AG04450 (cell line): ENCODE measurements at regions not wholly inside any gene's neighbourhood (a gene's known extent, or its start where the extent isn't known, plus 50 kb on each side); places are given as distances from the start of the nearest gene placed in this dataset.

Experiments used
- CTCF ChIA-PET: fragments of 300-600, 350-600 bp; formaldehyde crosslinking; extraction: SDS; loops from one replicate; lab custom pipeline; 2022; ENCODE audit warnings: antibody characterized with exemption, inconsistent platforms; lab: Charles Lee
- POLR2A ChIA-PET: fragments of 350-600 bp; formaldehyde crosslinking; extraction: SDS; loops from one replicate; lab custom pipeline; 2021; ENCODE audit warnings: antibody characterized with exemption, inconsistent platforms; lab: Yijun Ruan, JAX
- DNase-seq: peaks from one replicate; pipeline ENCODE4 v3.0.0-alpha.2; 2011; ENCODE audit warnings: low read depth, low spot score
- H3K27ac ChIP-seq: one replicate; pipeline ENCODE4 v1.5.1; 2012; ENCODE audit warnings: low read depth, low read length, control low read depth
- H3K27me3 ChIP-seq: one replicate; pipeline ENCODE4 v1.6.0; 2012; ENCODE audit warnings: low read length; ENCODE audit not compliant: control insufficient read depth, insufficient read depth
- H3K4me3 ChIP-seq: 2 replicates; pipeline ENCODE4 v1.5.1; 2011; ENCODE audit warnings: mild to moderate bottlenecking, low read depth, low read length, control low read depth
- H3K9me3 ChIP-seq: 2 replicates; pipeline ENCODE4 v1.5.1; 2012; ENCODE audit warnings: low read length; ENCODE audit not compliant: control insufficient read depth, insufficient read depth
- TF ChIP-seq, protein P1 (sequence below): IDR thresholded peaks from 2 replicates; pipeline ENCODE4 v1.5.1; 2011; ENCODE audit warnings: low read depth, low read length, control low read depth, inconsistent platforms

DNA sequence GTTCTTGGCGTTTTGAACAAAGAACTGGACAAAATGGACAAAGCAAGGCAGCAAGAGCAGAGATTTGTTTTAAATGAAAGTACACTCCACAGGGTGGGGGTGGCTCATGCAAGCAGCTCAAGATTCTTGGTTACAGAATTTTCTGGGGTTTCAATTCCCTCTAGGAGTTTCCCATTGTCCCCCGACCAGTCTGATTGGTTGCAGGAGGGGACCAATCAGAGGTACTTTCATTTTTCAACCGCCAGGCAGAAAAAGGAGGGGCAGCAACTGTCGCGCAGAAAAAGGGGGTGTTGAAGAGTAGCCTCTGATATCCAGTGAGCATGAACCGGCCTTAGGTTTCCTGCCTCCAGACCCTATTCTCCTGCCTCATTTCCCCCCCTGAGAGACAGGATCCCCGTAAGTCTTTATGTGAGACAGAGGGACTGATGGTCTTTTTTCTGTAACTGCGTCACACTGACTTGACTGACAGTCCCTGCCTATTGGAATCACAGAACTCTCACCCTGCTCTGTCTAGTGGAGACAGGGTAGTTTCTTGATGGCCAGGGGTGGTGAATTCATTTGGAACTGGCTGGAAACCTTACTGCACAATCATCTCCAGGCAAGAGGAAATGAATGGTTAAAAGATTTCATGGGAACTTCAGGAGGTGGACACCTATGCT, 59.4 kb upstream of the ALOX12 start:
- ChIA-PET POLR2A (no interaction called here), CTCF (interaction anchor here (1.2 to 1.4 kb wide), 2 partner anchors 10 to 26 kb away, joined by 3 to 8 read pairs; no protein-coding TSS in a partner anchor)
- no peak for DNase-seq
- Histone ChIP-seq H3K27ac (no peak overlapping the region), H3K27me3 (no peaks in the 10 kb centered on the region), H3K9me3 (no peaks in the 10 kb centered on the region), H3K4me3 (peak overlapping the region; percentile 34; the same call in 1 of the 2 replicates)
- TF ChIP-seq, protein P1, sequence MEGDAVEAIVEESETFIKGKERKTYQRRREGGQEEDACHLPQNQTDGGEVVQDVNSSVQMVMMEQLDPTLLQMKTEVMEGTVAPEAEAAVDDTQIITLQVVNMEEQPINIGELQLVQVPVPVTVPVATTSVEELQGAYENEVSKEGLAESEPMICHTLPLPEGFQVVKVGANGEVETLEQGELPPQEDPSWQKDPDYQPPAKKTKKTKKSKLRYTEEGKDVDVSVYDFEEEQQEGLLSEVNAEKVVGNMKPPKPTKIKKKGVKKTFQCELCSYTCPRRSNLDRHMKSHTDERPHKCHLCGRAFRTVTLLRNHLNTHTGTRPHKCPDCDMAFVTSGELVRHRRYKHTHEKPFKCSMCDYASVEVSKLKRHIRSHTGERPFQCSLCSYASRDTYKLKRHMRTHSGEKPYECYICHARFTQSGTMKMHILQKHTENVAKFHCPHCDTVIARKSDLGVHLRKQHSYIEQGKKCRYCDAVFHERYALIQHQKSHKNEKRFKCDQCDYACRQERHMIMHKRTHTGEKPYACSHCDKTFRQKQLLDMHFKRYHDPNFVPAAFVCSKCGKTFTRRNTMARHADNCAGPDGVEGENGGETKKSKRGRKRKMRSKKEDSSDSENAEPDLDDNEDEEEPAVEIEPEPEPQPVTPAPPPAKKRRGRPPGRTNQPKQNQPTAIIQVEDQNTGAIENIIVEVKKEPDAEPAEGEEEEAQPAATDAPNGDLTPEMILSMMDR, result no peak

DNA sequence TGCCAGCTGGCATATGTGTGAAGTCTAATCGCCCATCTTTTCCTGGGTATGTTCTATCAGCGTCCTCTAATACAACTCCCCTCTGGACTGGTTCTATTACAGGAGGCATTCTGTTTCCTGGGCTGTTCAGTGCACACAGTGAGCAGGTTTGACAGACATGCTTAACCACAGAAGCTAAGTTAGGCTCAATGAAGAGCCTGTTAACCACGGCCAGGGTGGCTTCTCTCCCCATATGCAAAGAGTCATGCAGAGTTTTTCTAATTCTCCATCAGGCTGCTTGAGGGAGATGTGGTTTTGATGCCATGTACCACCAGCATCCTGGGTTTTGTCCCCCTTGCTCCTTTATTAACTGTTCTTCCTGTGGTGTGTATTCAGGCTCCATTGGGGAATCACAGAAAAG, 57.2 kb upstream of the ALOX12 start:
- H3K9me3 ChIP-seq, result no peaks in the 10 kb centered on the region
- DNase-seq, result no peak
- CTCF ChIA-PET, result interaction anchor here (0.9 kb wide), 1 partner anchor 28 kb away, joined by 3 read pairs; no protein-coding TSS in a partner anchor
- H3K4me3 ChIP-seq, result no peak overlapping the region
- POLR2A ChIA-PET, result no interaction called here
- no peak overlapping the region for H3K27ac ChIP-seq
- peaks cover 3% of the 10 kb centered on the region for H3K27me3 ChIP-seq
- TF ChIP-seq, protein P1, result no peak

DNA sequence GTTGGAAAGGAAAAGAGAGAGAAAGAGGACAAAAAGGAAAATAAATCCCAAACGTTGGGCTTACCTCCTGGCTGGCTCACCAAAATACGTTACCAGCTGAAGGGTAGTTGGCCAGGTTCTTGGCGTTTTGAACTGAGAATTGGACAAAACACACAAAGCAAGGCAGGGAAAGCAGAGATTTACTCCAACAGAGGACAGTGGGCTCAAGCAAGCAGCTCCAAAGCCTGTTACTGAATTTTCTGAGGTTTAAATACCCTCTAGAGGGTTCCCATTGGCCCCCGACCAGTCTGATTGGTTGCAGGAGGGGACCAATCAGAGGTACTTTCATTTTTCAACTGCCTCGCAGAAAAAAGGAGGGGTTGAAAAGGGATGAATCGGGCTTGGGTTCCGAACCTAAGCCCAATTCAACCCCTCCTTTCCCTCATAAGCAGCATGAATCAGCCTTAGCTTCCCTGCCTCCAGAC, 55.6 kb upstream of the ALOX12 start:
- Histone ChIP-seq H3K9me3 (no peaks in the 10 kb centered on the region), H3K4me3 (no peak overlapping the region), H3K27ac (no peak overlapping the region), H3K27me3 (peaks cover 3% of the 10 kb centered on the region)
- no peak for DNase-seq
- ChIA-PET CTCF (interaction anchor here (1.5 to 2.1 kb wide), 2 partner anchors 26 to 29 kb away, joined by 3 to 5 read pairs; no protein-coding TSS in a partner anchor), POLR2A (no interaction called here)
- TF ChIP-seq, protein P1, result no peak

DNA sequence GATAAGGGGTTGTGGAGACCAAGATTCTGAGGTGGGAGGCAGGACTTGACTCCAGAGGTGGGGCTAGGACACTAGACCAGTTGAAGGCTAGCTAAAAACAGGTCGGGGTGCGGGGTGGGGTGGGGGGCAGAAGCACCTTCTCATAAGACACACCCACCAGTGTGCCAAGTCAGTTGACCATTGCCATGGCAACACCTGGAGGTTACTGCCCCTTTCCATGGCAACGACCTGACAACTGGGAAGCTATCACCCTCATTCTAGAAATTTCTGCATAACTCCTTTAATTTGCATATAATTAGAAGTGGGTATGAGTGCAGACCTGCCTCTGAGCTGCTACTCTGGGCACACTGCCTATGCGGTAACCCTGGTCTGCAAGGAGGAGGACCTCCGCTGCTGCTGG, 53.9 kb upstream of the ALOX12 start:
- Histone ChIP-seq H3K27me3 (peaks cover 3% of the 10 kb centered on the region), H3K4me3 (no peak overlapping the region), H3K27ac (no peak overlapping the region), H3K9me3 (no peaks in the 10 kb centered on the region)
- no peak for DNase-seq
- ChIA-PET POLR2A (no interaction called here), CTCF (no interaction called here)
- TF ChIP-seq, protein P1, result no peak

DNA sequence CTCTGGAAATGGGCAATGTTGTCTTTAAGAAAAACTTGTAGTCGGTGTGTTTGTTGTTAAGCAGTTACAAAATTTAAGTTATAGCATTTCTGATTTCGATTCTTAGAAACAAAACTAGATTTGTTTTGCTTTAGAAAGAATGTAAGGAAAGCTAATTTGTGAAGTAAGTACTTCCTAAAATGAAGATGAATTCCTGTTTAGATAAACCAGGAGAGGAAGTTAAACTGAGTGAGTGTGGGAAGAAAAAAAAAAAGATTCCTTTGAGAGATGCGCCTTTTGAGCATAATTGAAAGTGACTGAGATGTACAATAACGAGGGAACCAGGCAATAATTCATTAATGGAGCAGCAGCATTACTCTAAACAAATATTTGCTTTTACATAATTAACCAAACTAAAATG, 52.4 kb upstream of the ALOX12 start:
- H3K9me3 ChIP-seq, result no peaks in the 10 kb centered on the region
- no peak overlapping the region for H3K27ac ChIP-seq
- TF ChIP-seq, protein P1, result no peak
- peaks cover 3% of the 10 kb centered on the region for H3K27me3 ChIP-seq
- ChIA-PET POLR2A (no interaction called here), CTCF (interaction anchor here (1.2 kb wide), 1 partner anchor 61 kb away, joined by 3 read pairs; no protein-coding TSS in a partner anchor)
- H3K4me3 ChIP-seq, result no peak overlapping the region
- no peak for DNase-seq
